ENCODE measurements at regions not wholly inside any gene's neighbourhood (a gene's known extent, or its start where the extent isn't known, plus 50 kb on each side); places are given as distances from the start of the nearest gene placed in this dataset.
A peak's percentile ranks its signal among the peaks of the same experiment; 100 is the strongest.

DNA sequence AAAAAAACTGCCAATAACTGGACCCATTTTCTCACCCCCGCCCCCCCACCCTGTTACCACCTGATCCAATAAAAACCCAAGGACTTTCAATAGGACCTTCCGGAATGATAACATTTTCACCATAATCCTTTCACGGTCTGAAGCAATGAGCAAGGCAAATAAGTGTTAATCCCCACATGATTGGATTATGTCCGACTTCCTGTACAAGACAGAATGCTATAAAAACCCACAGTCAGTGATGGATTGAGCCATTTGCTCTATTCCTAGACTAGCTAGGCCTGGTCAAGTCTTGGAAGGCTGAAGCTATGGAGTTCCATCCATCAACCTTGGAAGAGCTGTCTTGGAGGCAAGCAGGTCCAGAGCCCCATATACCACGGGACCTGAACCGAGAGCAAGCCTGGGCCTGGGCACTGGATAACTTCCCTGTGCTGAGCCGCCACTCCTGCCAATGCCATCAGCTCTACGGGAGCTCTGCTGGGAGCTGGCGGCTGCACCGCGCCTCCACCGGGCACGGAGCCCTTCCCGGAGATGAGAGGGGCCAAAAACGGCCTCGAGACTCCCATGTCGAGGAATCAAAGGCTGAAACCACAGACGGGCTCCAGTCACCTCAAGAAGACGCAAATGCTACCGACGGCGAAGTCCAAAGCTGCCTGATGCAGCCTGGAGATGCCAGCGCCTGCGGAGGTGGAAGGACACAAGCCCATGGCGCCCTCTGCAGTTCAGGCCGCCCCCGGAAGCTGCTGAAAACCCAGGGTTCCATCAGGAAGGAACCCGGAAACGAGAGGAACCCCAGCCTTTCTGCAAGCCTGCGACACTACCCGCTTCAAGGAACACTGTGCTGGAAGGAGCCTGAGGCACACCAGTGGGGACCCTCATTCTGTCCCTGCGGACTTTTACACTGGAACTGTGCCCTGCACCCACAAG, 69.2 kb downstream of the ANXA2R start:
- ChIA-PET POLR2A (no interaction called here), CTCF (interaction anchor here (0.5 to 0.9 kb wide), 7 partner anchors 11 to 1361 kb away, joined by 3 to 5 read pairs (median 3); no protein-coding TSS in a partner anchor)
- Mint-ChIP-seq H3K9me3 (ENCODE audit: unreplicated experiment) (no peaks in the 10 kb centered on the region), H3K27ac (ENCODE audit: low read depth, unreplicated experiment) (no peak overlapping the region), H3K4me1 (ENCODE audit: insufficient read depth, unreplicated experiment) (no peaks in the 10 kb centered on the region), H3K4me3 (ENCODE audit: unreplicated experiment) (no peak overlapping the region), H3K27me3 (ENCODE audit: insufficient read depth, unreplicated experiment) (no peaks in the 10 kb centered on the region), H3K36me3 (ENCODE audit: insufficient read depth, unreplicated experiment) (no peaks in the 10 kb centered on the region)
- peak; percentile 17 for DNase-seq (ENCODE audit: unreplicated experiment)
- intact Hi-C loops (cut with micrococcal nuclease), result no loop called here
- BruUV-seq (replicated peaks), result no TSS peak
- TF ChIP-seq CTCF (IDR thresholded peaks at IDR 0.05; ENCODE audit: unreplicated experiment), result no peak

- H3K9me3 Mint-ChIP-seq (ENCODE audit: unreplicated experiment), result no peaks in the 10 kb centered on the region
- no peaks in the 10 kb centered on the region for H3K36me3 Mint-ChIP-seq (ENCODE audit: insufficient read depth, unreplicated experiment)
- no peak for TF ChIP-seq CTCF (IDR thresholded peaks at IDR 0.05; ENCODE audit: unreplicated experiment)
- intact Hi-C loops (cut with micrococcal nuclease), result no loop called here
- DNase-seq (ENCODE audit: unreplicated experiment), result no peak
- H3K4me1 Mint-ChIP-seq (ENCODE audit: insufficient read depth, unreplicated experiment), result no peaks in the 10 kb centered on the region
- H3K27me3 Mint-ChIP-seq (ENCODE audit: insufficient read depth, unreplicated experiment), result no peaks in the 10 kb centered on the region
- H3K27ac Mint-ChIP-seq (ENCODE audit: low read depth, unreplicated experiment), result no peak overlapping the region
- no TSS peak for BruUV-seq (replicated peaks)
- ChIA-PET POLR2A (no interaction called here), CTCF (no interaction called here)
- no peak overlapping the region for H3K4me3 Mint-ChIP-seq (ENCODE audit: unreplicated experiment)
These were observed 74.2 kb downstream of the ANXA2R start for GRCh38 chr5:42965934-42966333.

DNA sequence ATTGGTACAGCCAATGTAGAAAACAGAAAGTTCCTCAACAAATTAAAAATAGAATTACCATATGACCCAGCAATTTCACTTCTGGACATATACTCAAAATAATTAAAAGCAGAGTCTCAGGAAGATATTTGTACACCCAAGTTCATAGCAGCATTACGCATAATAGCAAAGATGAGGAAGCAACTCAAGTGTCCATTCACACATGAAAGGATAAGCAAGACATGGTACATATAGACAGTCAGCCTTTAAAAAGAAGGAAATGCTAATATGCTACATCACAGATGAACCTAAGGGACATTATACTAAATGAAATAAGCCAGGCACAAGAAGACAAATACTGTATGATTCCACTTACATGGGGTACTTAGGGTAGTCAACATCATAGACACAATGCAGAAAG, 76.7 kb downstream of the ANXA2R start:
- ChIA-PET CTCF (no interaction called here), POLR2A (no interaction called here)
- H3K27ac Mint-ChIP-seq (ENCODE audit: low read depth, unreplicated experiment), result no peak overlapping the region
- no peaks in the 10 kb centered on the region for H3K4me1 Mint-ChIP-seq (ENCODE audit: insufficient read depth, unreplicated experiment)
- intact Hi-C loops (cut with micrococcal nuclease), result no loop called here
- H3K27me3 Mint-ChIP-seq (ENCODE audit: insufficient read depth, unreplicated experiment), result no peaks in the 10 kb centered on the region
- H3K9me3 Mint-ChIP-seq (ENCODE audit: unreplicated experiment), result no peaks in the 10 kb centered on the region
- DNase-seq (ENCODE audit: unreplicated experiment), result no peak
- BruUV-seq (replicated peaks), result no TSS peak
- no peak for TF ChIP-seq CTCF (IDR thresholded peaks at IDR 0.05; ENCODE audit: unreplicated experiment)
- H3K4me3 Mint-ChIP-seq (ENCODE audit: unreplicated experiment), result no peak overlapping the region
- no peaks in the 10 kb centered on the region for H3K36me3 Mint-ChIP-seq (ENCODE audit: insufficient read depth, unreplicated experiment)

DNA sequence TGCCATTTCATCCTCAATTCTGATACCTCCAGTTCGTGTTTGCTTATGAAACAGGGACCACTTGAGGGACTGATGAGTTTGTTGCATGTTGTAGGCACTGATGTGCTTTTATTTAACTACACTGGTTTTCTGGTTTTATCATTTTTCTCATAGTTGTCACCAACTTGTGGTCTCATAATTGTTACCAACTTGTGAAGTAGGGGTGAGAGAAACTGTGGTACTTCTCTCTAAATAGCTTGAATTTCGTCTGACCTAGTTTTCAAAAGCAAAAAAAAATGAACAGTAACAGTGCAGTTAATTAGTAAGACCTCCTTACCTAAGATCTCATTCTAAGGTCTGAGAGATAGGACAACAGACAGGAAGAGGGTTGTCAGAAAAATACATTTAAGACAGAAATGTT, 78.0 kb downstream of the ANXA2R start:
- no TSS peak for BruUV-seq (replicated peaks)
- ChIA-PET POLR2A (no interaction called here), CTCF (interaction anchor here (0.6 to 1.3 kb wide), 2 partner anchors 11 to 62 kb away, joined by 4 to 9 read pairs; no protein-coding TSS in a partner anchor)
- DNase-seq (ENCODE audit: unreplicated experiment), result no peak
- no peak overlapping the region for H3K27ac Mint-ChIP-seq (ENCODE audit: low read depth, unreplicated experiment)
- no peaks in the 10 kb centered on the region for H3K4me1 Mint-ChIP-seq (ENCODE audit: insufficient read depth, unreplicated experiment)
- intact Hi-C loops (cut with micrococcal nuclease), result no loop called here
- TF ChIP-seq CTCF (IDR thresholded peaks at IDR 0.05; ENCODE audit: unreplicated experiment), result no peak
- H3K4me3 Mint-ChIP-seq (ENCODE audit: unreplicated experiment), result no peak overlapping the region
- no peaks in the 10 kb centered on the region for H3K9me3 Mint-ChIP-seq (ENCODE audit: unreplicated experiment)
- H3K27me3 Mint-ChIP-seq (ENCODE audit: insufficient read depth, unreplicated experiment), result no peaks in the 10 kb centered on the region
- H3K36me3 Mint-ChIP-seq (ENCODE audit: insufficient read depth, unreplicated experiment), result no peaks in the 10 kb centered on the region
